K562 (cell line): ENCODE measurements at regions not wholly inside any gene's neighbourhood (a gene's known extent, or its start where the extent isn't known, plus 50 kb on each side); places are given as distances from the start of the nearest gene placed in this dataset.
"Not testable (repeated sequence)": the region's sequence is repeated elsewhere in the genome, so short reads cannot be mapped to it uniquely, and the experiment has no call there.

Source experiments
- ATAC-seq: fragments of 200-7000 bp; cut with Tn5 transposase; 3 replicates; pipeline ENCODE4 v1.9.1; 2020; ENCODE audit warnings: moderate library complexity
- BruUV-seq: library from RNA; stranded (reverse); fragments of 400-500 nt; replicated peaks from 2 replicates; lab custom pipeline; 2021; lab: Mats Ljungman, UMichigan
- CTCF ChIA-PET: fragments of 300-600 bp; formaldehyde crosslinking; extraction: SDS; loops from one replicate; lab custom pipeline; 2021; ENCODE audit warnings: low intra/inter-chr PET ratio; lab: Yijun Ruan, JAX
- POLR2A ChIA-PET: fragments of 300-600, 350-650 bp; sonication (Branson Sonifier 250); formaldehyde crosslinking; extraction: SDS; loops from one replicate; lab custom pipeline; 2021; ENCODE audit warnings: antibody characterized with exemption, inconsistent platforms; lab: Yijun Ruan, JAX
- DNase-seq, 4 experiments: peaks; one replicate each; pipeline versions ENCODE4 v3.0.0 to v3.0.0-alpha.2; 2011 to 2018; ENCODE audit warnings: low spot score in 3 of 4, mixed read lengths in 3 of 4; ENCODE audit errors: extremely low read depth in 1 of 4
- FAIRE-seq: peaks from 2 replicates; lab custom pipeline; 2011; peaks lifted over from hg19 to GRCh38; lab: Jason Lieb, UNC
- H2AFZ ChIP-seq: 2 replicates; pipeline ENCODE4 v1.6.0; 2011; ENCODE audit warnings: low read depth, low read length, control low read depth, inconsistent platforms
- H3K27ac ChIP-seq: fragments of 200-600 bp; 3 replicates; pipeline ENCODE4 v1.8.0; 2011; ENCODE audit warnings: low read depth, mild to moderate bottlenecking, control low read depth, inconsistent platforms, low read length, moderate library complexity, mixed read lengths; ENCODE audit errors: extremely low read depth
- H3K27me3 ChIP-seq, 2 experiments: fragments of 300-600 bp in 1 of 2; 2 replicates in 1 of 2; 3 replicates in 1 of 2; pipeline versions ENCODE4 v1.6.0 to v1.8.0; 2011; ENCODE audit warnings: inconsistent platforms in 2 of 2, low read length in 2 of 2, mild to moderate bottlenecking in 1 of 2, mixed read lengths in 1 of 2, moderate library complexity in 1 of 2; ENCODE audit not compliant: control insufficient read depth in 2 of 2, insufficient read depth in 2 of 2
- H3K36me3 ChIP-seq: fragments of 300-600 bp; 3 replicates; pipeline ENCODE4 v1.8.0; 2011; ENCODE audit warnings: mild to moderate bottlenecking, low read length, inconsistent platforms; ENCODE audit not compliant: control insufficient read depth, insufficient read depth
- H3K4me1 ChIP-seq, 2 experiments: fragments of 200-600 bp in 1 of 2; replicated peaks in 1 of 2; 2 replicates in 1 of 2; 3 replicates in 1 of 2; pipeline versions ENCODE4 v1.5.1 to v1.8.0; 2011; ENCODE audit warnings: inconsistent platforms in 2 of 2, low read length in 2 of 2, mild to moderate bottlenecking in 1 of 2, mixed read lengths in 1 of 2, moderate library complexity in 1 of 2; ENCODE audit not compliant: control insufficient read depth in 2 of 2, insufficient read depth in 2 of 2
- H3K4me2 ChIP-seq: 2 replicates; pipeline ENCODE4 v1.6.1; 2011; ENCODE audit warnings: low read length, control low read depth, inconsistent platforms, mixed read lengths; ENCODE audit not compliant: insufficient read depth
- H3K4me3 ChIP-seq: fragments of 200-600 bp; sonication (generic), shearing (Covaris generic); 2 replicates; pipeline ENCODE4 v1.5.1; 2016; ENCODE audit warnings: control low read depth, inconsistent platforms
- H3K79me2 ChIP-seq: fragments of 200-600 bp; 3 replicates; pipeline ENCODE4 v1.8.0; 2011; ENCODE audit warnings: low read length, inconsistent platforms; ENCODE audit not compliant: control insufficient read depth, insufficient read depth
- H3K9ac ChIP-seq, 2 experiments: 2 replicates each; pipeline versions ENCODE4 v1.6.0 to v1.6.1; 2011; ENCODE audit warnings: low read depth in 2 of 2, low read length in 2 of 2, control low read depth in 1 of 2, inconsistent platforms in 1 of 2, mild to moderate bottlenecking in 1 of 2, mixed read lengths in 1 of 2; ENCODE audit not compliant: insufficient read depth in 1 of 2
- H3K9me1 ChIP-seq: one replicate; pipeline ENCODE4 v1.6.0; 2011; ENCODE audit warnings: inconsistent platforms, mild to moderate bottlenecking, low read length, moderate library complexity; ENCODE audit not compliant: control insufficient read depth, insufficient read depth
- H3K9me3 ChIP-seq: replicated peaks from 2 replicates; pipeline ENCODE4 v1.5.1; 2011; ENCODE audit warnings: low read depth, low read length, inconsistent platforms; ENCODE audit not compliant: control insufficient read depth, insufficient read depth
- H4K20me1 ChIP-seq: replicated peaks from 2 replicates; pipeline ENCODE4 v1.6.1; 2011; ENCODE audit warnings: low read length, inconsistent platforms, mixed read lengths; ENCODE audit not compliant: control insufficient read depth, insufficient read depth
- C11orf30 ChIP-seq: fragments of 450-650 bp; IDR thresholded peaks from 2 replicates; pipeline ENCODE4 v1.6.1; 2016; ENCODE audit warnings: low read depth, mild to moderate bottlenecking
- HMG20B ChIP-seq: fragments of 250-450 bp; sonication (Bioruptor Pico); IDR thresholded peaks from 2 replicates; pipeline ENCODE4 v1.5.0; 2021; ENCODE audit warnings: mild to moderate bottlenecking
- KDM5B ChIP-seq: fragments of 200-600 bp; sonication (generic); IDR thresholded peaks from 2 replicates; pipeline ENCODE4 v1.6.1; 2012; ENCODE audit warnings: low read depth, mild to moderate bottlenecking, moderate library complexity, low read length, control low read depth, inconsistent platforms; ENCODE audit not compliant: insufficient replicate concordance
- PHB2 ChIP-seq: fragments of 450-650 bp; IDR thresholded peaks from 2 replicates; pipeline ENCODE4 v1.6.1; 2017; ENCODE audit warnings: low read depth
- SAP30 ChIP-seq: fragments of 200-600 bp; sonication (generic); IDR thresholded peaks from 2 replicates; pipeline ENCODE4 v1.6.1; 2012; ENCODE audit warnings: borderline replicate concordance, low read depth, mild to moderate bottlenecking, moderate library complexity, low read length, control low read depth, inconsistent platforms; ENCODE audit not compliant: insufficient read depth, poor library complexity, severe bottlenecking
- ZFP1 ChIP-seq: fragments of 450-650 bp; formaldehyde crosslinking; IDR thresholded peaks from 2 replicates; pipeline ENCODE4 v1.4.0; 2020; ENCODE audit warnings: mild to moderate bottlenecking, mixed read lengths
- ZNF316 ChIP-seq: fragments of 450-650 bp; IDR thresholded peaks from 2 replicates; pipeline ENCODE4 v1.6.1; 2016
- ZNF445 ChIP-seq: fragments of 250-450 bp; sonication (Bioruptor Pico); IDR thresholded peaks from 2 replicates; pipeline ENCODE4 v1.4.0; 2020; ENCODE audit warnings: low read depth, mild to moderate bottlenecking, moderate library complexity
- WGBS: fragments of 100-300 bp; shearing (Covaris generic); methylation state at CpG from one replicate; pipeline ENCODE4 v1.1.6; 2016; ENCODE audit warnings: low coverage, mixed read lengths; ENCODE audit not compliant: insufficient coverage; ENCODE audit errors: missing lambda C conversion rate; 5-methylcytosine and 5-hydroxymethylcytosine counted together
- in situ Hi-C: fragments of 300-500 bp; cut with MboI; formaldehyde crosslinking; loops from 4 replicates; pipeline ENCODE4 v1.15.0; 2018; ENCODE audit warnings: inconsistent platforms, mixed read lengths
- intact Hi-C: fragments of 100-400 bp; cut with micrococcal nuclease; formaldehyde crosslinking; loops from 2 replicates; pipeline ENCODE4 v1.14.2; 2022

DNA sequence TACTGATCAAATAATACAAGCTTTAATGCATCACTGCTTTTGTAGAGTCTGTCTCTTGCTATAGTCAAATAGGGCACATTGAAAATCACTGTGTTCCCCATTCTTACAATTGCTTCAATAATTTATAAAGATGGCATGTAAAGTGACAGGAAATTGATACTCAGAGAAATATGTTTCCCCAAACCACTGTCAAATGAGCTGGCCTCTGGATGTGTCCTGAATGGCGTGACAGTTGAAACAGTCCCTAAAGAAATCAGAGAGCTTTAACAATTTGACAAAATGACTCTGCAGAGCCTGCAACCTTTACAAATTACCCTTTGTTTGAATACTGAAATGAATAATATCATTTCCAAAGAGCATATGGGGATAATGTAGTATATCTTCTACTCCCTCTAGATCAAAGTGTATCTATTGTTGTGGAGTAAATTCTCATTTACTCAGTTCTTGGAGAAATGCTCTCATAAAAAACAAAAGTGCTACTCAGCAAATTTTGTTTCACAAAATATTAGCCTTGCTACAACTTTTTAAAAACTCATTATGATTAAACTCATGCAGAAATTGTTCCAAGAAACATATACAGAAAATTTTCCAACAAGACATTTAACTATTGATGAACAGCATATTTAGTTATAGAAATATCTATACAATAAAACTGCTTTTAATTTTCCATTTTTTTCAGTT is 763.2 kb upstream of the SPRY2 start:
- H3K27ac ChIP-seq, result no peak overlapping the region
- no peaks in the 10 kb centered on the region for H4K20me1 ChIP-seq
- in situ Hi-C loops, result no loop called here
- TF ChIP-seq ZNF316 (peak; percentile 25; the same call in 1 of the 2 replicates), C11orf30 (0 out of 2 replicates have a peak, but pooled peaks have one; percentile 17), ZFP1 (no peak), KDM5B (no peak), SAP30 (no peak), PHB2 (no peak), ZNF445 (no peak), HMG20B (no peak)
- no peaks in the 10 kb centered on the region for H3K9me3 ChIP-seq
- POLR2A ChIA-PET, result no interaction called here
- BruUV-seq, result no TSS peak
- no peaks in the 10 kb centered on the region for H3K9me1 ChIP-seq
- ATAC-seq, result no peak
- H3K4me3 ChIP-seq, result no peak overlapping the region
- CTCF ChIA-PET, result no interaction called here
- no peak for FAIRE-seq
- no peaks in the 10 kb centered on the region for H3K36me3 ChIP-seq
- no peaks in the 10 kb centered on the region for H3K4me1 ChIP-seq
- H3K9ac ChIP-seq, result no peak overlapping the region
- no peak for DNase-seq
- H3K4me2 ChIP-seq, result no peak overlapping the region
- WGBS, result 0% methylated on average over 1 of the region's 1 CpG
- intact Hi-C loops, result no loop called here
- H3K79me2 ChIP-seq, result no peaks in the 10 kb centered on the region
- no peaks in the 10 kb centered on the region for H3K27me3 ChIP-seq
- H2AFZ ChIP-seq, result no peak overlapping the region

DNA sequence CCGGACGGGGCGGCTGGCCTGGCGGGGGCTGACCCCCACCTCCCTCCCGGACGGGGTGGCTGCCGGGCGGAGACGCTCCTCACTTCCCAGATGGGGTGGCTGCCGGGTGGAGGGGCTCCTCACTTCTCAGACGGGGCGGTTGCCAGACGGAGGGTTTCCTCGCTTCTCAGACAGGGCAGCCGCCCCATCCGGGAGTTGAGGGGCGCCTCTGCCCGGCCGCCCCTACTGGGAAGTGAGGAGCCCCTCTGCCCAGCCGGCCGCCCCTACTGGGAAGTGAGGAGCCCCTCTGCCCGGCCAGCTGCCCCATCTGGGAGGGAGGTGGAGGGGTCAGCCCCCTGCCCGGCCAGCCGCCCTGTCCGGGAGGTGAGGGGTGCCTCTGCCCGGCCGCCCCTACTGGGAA is 761.1 kb upstream of the SPRY2 start:
- H3K36me3 ChIP-seq, H3K27ac ChIP-seq, H3K79me2 ChIP-seq, H4K20me1 ChIP-seq, FAIRE-seq, H3K9me3 ChIP-seq, H3K4me2 ChIP-seq, POLR2A ChIA-PET, ATAC-seq, H3K9me1 ChIP-seq, intact Hi-C loops, H3K4me1 ChIP-seq, BruUV-seq, DNase-seq, in situ Hi-C loops, H3K9ac ChIP-seq, H2AFZ ChIP-seq, H3K4me3 ChIP-seq, H3K27me3 ChIP-seq, CTCF ChIA-PET: not testable (repeated sequence)
- WGBS, result no CpG with 5 or more reads among the region's 27 CpGs
